Fibroblast of upper back skin (primary cell): ENCODE measurements at regions not wholly inside any gene's neighbourhood (a gene's known extent, or its start where the extent isn't known, plus 50 kb on each side); places are given as distances from the start of the nearest gene placed in this dataset.
"Not testable (repeated sequence)": the region's sequence is repeated elsewhere in the genome, so short reads cannot be mapped to it uniquely, and the experiment has no call there.

ENCODE experiments used
- DNase-seq: peaks from one replicate; pipeline ENCODE4 v3.0.0-alpha.2; 2013

DNA sequence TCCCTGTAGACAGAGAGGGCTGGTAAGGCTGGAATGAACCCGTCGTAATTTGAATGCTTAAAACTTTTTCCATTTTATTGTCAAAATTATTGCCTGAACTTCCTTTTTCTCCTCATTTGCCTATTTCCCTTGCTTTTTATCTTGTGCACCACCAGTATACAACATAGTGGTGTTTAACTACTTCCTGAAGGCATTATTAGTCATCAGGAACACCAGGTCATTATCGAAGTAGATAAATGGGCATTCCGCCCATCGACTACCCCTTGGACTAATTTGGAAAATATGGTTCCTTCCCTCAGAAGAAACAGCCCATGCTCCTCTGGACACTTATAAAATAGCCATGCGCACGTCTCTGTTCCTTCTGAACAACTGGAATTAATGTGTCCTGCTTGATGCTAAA, 232.1 kb downstream of the TM9SF2 start:
- DNase-seq = no peak

DNA sequence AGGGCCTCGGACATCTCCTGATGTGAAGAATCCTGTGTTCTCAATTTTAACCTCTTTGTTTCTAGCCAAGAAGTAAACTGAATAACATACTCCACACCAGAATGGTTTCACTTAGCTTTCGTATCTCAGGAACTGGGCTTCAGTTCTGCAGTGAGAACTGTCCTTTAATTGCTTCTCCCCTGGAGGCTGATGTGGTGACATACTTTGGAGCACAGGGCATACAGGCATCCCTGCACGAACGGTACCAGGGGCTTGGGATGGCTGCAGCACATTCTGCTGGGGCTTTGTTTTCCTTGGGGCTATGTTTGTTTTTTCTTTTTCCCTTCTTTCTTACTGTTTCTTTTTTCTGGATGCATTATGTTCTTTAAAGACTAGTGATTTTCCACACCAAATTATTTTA, 230.5 kb downstream of the TM9SF2 start:
- DNase-seq = no peak

DNA sequence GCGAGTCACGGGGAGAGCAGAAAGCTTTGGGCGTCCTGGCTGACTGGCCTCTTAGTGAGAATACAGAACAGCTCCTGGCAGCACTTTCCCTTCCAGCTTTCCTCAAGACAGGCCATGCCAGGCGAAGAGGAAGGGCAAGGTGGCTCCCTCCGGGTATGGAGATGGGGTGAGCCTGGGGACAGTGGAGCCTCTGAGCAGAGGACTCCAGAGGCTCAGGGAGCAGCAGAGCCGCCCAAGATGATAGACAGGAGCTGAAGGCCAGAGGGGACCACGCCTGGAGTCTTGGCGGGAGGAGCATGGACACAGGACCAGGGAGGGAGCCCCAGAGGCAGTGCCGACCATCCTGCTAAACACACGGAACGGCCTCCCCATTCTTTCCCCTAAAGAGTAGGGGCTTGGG, 229.1 kb downstream of the TM9SF2 start:
- DNase-seq = no peak

DNA sequence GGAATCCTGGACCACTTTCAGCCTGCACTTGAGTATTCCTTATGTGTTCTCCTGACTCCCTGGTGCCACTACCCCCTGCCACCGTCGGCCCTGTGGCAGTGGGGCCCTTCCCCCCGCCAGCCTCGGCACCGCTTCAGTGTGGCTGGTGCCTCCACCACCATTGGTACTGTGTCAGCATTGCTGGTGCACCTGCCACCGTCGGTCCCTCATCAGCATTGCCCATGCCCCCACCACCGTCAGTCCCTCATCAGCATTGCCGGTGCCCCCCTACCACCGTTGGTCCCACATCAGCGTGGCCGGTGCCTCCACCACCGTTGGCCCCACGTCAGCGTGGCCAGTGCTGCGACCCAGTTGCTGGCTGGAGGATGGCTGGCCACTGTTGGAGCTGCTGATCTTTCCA, 228.5 kb downstream of the TM9SF2 start:
- no peak for DNase-seq

DNA sequence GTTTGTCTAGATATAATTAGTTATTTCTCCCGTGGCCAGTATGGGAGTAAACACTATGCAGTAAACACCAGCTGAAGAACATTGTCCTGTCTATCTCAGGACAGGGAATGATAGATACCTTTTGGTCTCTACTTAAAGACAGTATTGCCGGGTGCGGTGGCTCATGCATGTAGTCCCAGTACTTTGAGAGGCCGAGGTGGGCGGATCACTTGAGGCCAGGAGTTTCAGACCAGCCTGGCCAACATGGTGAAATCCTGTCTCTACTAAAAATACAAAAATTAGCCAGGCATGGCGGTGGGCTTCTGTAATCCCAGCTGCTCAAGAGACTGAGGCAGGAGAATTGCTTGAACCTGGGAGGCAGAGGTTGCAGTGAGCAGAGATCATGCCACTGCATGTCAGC, 226.4 kb downstream of the TM9SF2 start:
- not testable (repeated sequence) for DNase-seq

DNA sequence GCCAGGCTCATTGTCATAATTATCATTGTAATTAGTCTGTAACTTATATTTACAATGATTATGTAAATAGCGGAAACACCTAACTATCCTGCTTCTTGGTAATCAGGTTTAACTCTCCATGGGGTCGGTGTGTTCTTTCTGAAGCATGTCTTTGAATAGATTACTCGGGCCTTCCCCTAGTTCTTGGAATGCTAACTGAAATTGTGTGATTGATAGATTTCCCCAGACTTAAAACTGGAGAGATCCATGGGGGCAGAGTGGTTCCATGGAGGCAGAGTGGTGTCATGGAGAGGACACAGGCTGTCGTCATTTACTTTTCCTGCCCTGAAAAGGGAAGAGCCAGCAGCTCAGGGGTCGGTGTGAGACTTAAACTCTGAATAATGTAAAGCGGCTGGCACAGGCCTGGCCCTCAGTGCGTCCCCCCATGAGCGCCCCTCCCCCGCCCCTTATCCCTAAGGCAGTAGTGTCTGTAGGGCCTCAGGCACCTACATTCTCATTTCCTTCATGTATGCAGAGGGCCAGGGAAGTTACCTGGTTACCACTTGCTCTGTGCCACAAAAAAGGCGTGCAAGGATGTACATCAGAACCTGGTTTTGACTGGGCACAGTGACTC, 225.1 kb downstream of the TM9SF2 start:
- no peak for DNase-seq

DNA sequence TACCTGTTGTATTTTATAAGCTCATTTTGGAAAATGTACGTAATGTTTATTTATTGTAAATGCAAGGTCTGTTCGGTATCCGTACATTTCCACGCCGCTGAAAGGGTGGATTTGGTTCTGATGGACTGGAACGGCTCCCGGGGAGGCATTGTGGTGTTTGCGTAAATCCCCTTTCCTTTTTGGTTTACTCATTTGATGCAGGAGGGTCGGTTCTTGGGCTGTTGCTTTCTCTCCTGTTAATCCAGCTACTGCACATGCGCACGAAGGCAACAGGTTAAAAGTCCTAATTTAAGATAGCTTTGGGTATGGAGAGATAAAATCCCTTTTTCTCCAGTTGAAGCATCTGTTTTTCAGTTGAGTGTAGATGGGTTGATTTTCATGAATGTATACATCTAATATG, 224.4 kb downstream of the TM9SF2 start:
- DNase-seq = no peak

DNA sequence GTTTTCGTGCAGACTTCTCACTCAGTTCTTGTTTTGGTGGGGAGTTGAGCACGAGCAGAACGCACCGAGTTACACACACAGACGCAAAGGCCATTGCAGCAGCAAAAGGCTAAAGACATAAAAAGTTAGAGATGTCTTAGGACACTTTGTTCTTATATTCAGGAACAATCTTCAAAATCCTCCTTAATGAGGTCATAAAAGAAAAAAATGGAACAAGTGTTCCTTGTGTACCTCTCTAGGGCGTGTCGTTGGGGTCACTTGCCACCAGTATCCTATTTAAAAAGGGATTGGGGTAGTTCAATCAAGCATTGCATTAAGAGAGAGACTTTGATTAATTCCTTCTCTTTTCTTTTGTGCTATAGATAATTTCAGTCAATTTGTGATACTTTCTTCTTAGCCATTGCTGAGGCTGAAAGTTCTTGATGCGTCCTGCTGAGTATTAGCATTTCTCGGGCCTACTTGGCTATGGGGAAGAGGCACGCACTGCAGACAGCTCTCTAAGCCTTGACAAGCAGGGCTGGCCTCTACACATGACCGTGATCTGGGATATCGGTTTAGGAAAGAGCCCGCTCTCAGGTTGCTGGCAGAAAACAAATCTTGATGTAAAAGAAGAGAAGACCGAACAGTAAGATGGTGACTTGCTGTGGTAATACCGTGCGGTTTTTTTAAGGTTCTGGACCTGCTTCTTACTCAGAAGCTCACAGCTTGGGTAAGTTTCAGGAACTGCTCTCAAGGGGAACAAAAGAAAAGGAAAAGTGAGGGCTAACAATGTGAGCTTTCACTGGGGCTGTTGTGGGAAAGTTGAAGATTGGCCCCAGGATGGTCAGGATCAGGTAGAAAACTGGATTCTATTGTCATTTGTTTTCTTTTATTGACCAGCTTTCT, 223.6 kb downstream of the TM9SF2 start:
- no peak for DNase-seq

DNA sequence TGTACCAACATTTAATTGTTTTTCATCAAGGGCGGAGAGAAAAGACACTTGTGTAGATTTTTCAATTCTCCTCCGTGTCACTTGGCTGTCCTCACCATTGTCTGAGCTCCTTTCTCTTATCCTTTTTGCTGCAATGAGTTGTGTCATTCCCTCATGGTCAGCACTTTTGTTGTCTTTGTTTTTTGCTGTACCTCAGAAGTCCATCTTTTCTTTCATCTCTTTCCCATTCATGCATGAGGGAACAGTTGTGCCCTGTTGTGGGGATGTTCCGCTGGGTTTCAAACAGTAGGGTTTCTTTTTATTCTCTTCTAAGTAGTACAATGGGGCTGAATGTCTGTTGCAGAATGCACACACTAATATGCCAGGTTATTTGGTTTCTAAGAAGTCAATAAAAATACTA, 222.6 kb downstream of the TM9SF2 start:
- no peak for DNase-seq

DNA sequence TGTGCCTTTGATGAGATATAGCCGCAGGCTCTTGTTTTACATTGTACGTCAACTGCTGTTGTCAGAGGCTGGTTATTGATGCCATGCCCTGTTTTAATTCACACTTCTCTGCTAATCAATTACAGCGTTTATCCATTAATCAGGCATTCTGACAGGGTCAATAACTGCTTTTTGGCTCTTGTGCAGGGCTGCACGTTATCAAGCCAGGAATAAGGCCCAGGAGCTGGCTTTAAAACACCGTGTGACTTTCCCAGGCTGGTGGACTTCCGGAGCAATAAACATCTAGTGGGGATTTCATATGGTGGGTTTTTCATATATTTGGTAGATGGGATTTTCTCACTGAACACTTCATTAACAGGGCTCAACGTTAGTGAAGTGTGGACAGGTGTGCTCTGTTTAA, 221.7 kb downstream of the TM9SF2 start:
- DNase-seq = no peak

DNA sequence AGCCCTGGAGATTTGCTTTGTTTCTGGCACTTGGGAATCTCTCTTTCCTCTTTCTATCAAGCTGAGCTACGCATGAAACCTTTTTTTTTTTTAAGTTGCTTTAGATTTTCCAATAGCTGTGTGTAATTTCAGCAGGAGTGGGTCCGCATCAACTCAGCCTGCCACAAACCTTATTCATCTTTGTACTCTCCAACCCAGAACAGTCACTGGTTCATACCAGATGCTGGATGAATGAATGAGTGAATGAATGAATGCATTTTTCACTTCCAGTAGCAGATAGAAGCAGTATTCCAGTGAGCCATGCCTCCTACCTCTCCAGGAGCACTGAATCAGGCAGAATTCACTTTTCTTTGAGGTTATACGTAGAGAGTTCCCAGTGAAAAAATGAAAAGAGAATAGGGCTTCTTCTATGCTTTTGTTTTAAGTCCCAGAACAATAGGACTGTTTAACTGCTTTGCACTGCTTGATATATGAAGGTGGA, 221.1 kb downstream of the TM9SF2 start:
- no peak for DNase-seq

DNA sequence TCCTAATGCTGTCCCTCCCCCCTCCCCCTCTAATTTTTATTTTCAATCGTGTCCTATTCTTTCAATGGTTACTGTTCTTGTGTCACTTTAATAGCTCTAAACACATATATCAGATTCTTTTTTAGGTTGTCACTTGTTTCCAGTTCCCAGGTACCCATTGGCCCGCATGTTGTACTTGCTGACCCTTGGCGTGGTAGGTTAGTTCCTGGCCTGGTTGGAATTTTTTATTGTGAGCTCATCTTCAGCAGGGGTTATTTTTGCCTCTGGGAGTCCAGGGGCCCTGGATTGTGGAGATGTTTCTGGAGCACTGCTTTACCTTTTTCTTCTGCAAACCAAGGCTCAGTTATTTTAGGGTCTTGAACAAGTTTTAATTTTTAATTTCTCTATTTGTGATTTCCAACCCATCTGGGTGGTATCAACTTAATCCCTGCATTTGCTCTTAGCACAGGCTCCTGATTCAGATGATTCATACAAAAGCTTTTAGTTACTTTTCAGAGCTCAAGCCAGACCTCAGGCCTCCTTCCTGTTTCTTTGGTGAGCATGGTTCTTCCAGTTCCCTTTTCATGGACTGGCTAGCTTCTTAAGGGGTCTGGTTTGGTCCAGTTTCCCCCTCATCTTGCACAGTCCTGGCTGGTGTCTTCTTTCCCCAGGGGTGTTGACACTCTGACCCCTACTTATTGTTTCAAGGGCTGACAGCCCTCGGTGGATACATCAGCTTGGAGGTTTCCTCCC, 220.5 kb downstream of the TM9SF2 start:
- DNase-seq = peak; percentile 9

DNA sequence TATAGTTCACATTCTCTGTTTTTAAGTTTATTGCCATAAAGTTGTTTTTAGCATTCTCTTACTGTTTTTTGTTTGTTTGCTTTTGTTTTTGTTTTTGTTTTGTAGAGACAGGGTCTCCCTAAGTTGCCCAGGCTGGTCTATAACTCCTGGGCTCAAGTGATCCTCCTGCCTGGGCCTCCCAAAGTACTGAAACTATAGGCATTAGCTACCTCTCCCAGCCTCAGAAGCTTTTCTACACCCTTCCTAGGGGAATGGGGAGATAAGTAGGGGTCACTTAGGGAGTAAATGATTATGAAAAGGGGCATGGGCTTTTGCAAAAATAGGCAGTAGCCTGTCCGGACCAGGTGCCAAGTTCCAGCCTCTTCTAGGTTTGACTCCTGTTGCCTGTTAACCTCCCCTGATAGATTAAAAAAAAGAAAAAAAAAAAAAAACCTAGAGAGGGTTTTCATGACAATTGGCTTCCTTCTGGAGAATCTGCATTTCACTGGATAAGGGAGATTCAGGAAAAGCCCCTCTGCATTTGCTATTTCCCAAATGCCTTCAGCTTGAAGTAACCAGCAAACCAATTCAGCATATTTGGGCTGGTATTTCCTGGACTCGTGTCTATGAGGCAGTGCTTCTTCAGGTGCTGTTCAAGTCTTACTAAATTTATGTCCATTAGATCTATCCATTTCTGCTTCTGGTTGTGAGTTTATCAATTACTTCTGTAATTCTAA, 216.8 kb downstream of the TM9SF2 start:
- no peak for DNase-seq

DNA sequence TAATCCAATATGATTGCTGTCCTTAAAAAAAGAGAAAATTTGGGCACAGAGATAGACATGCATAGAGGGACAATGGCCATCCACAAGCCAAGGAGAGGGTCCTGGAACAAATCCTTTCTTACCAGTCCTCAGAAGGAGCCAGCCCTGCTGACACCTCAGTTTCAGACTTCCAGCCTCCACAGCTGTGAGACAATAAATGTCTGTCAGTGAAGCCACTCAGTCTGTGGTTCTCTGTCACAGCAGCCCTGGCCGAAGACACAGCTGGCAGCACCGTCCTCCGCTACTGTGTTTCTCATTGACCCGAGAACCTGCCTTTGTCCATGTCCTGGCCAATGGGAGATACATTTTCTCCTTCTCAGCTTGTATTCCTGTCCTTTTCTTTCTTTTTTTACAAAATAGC, 207.9 kb downstream of the TM9SF2 start:
- no peak for DNase-seq

DNA sequence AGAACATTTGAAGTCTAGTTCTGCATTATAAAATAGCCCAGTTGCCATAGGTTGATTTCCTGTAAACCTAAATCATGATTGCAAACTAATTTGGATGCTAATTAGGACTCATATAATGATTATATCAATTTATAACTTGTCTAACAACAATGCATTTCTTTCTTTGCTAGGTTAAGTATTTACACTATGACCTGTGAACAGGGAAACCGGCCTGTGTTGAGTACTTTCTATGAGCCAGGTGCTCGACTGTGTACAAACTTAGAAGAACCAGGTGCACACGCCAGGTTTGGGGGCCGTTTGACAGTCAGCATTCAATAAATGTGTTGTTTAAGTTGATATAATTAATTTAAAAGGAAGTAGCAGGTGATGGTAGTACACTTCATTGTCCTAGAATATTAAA, 203.1 kb downstream of the TM9SF2 start:
- DNase-seq = no peak

DNA sequence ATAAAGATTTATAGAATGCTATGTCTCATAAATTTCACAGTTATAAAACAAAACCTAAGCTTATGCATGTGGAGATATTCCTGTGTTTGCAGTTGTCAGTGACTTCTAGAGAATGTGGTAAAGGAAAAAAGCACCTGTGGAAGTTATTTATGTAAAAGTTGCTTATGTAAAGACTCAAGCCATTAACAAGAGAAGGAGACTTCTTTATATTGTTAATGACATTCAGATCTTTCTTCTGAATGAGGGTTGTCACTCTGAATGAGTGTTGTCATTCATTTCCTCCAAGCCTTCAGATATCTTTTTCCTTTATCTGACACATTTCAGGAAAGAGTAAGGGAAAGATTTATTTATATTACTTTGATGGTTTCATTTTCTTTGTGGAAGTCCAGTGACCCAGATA, 202.6 kb downstream of the TM9SF2 start:
- no peak for DNase-seq

DNA sequence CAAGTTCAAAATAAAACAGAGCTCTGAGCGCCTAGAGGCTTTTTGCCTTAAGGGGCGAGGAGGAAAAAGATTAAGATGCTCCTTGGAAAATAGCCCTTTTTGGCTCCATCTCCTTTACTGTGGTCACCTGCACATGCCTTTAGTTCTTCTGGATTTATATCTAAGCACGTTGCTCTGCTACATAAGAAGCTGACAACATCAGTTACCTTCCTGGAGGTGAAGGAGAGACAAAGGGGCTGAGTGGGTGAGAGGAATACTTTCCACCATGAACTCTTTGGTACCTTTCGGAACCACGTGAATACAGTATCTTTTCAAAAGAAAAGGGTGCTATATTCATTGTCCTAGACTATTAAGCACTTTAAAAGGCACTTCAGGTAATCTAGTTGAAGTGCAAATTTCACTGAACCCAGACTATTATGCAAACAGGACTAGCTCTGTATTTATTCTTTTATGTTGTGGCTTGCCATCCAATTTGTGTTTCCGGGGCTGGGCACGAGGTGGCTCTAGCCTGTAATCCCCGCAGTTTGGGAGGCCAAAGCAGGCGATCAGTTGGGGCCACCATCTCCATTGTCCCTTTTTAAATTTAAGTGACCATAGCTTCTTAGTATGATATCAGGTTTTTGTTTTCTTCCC, 201.5 kb downstream of the TM9SF2 start:
- DNase-seq = no peak

DNA sequence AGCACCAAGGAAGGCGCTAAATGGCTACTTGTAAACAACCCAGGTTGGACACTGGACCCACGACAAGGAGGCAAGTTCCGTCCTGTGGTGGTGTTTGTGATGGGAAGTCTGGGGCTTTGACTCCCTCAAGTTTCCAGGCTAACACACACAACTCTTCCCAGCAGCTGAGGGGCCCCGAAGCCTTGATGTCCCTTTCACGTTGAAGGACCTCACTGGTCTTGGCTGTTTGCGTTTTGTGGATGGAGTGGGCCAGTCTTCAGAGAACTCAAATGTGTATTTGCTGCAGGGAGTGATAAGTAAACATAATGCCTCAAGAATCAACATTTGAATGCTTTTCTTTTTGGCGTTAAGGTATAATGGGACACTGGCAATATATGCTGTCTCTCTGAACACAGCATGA, 199.2 kb downstream of the TM9SF2 start:
- DNase-seq = no peak

DNA sequence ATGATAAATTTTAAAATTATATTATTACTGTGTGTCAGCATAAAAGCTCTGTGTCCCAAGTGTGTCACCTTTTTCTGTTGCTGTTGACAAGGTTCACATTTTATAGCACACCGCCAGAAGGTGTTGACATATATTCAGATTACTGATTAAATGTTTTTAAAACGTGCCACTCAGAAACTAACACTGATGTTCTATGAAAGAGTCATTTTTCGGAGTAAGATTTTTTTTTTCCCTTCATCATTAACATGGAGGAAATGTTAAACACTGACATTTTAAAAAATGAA, 197.5 kb downstream of the TM9SF2 start:
- no peak for DNase-seq

DNA sequence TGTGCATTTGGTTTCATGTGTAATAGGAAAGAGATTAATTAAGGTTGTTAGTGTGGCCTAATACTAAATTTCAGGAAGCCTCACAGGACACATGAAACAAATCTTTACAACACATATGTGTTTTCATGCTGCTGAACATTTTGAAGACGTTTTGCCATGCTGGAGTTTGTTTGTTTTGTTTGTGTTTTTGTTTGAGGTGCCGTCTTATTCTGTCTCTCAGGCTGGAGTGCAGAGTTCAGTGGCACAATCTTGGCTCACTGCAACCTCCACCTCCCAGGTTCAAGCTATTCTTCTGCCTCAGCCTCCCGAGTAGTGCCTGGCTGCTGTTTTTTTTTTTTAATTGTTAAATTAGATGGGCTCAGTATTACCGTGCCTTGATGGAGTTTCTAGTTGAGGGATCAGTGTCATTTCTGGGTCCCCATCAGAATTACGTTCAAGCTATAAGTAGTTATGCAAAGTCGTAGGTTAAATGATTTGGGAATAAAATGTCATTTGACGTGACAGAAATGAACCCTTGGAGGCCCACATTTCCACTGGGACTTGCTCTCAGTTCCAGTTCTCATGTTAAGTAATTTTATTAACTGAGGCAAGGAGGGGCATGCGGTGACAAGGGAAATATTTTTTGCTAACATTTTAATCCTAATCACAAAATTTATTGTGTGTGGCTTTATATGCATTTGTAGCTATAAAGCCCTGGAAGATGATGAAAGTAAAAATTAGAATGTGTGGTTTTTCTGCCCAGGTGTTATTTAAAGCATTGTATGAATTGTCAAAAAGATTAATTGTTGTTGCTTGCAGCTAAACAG, 196.9 kb downstream of the TM9SF2 start:
- DNase-seq = no peak

DNA sequence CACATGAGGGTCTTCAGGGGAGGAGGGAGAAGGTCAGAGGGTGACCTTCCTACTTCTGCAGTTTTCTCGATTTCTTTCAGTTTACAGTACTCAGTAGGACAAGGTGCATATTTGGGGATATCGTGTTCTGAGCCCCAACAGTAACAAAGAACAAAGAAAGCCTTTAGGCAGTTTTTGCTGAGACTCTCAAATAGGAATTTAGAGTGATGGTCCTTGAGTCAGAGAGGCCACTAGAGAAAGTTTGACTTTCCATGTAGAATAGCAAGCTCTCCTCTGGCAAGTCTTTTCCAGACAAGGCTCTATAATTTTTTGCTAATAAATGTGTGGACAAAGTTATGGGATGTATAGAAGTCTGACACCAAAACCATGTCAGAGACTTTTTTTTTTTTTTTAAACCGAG, 194.6 kb downstream of the TM9SF2 start:
- DNase-seq = no peak
